Sigmoid colon (tissue), 6 donors: ENCODE measurements at regions not wholly inside any gene's neighbourhood (a gene's known extent, or its start where the extent isn't known, plus 50 kb on each side); places are given as distances from the start of the nearest gene placed in this dataset.

ENCODE experiments used
- DNase-seq: peaks from one replicate; pipeline ENCODE4 v3.0.0-alpha.2; 2019
- H3K27ac ChIP-seq, 4 donors: fragments of 200-600 bp; sonication (generic); one replicate each; pipeline ENCODE4 v1.5.1; 2016 to 2019; ENCODE audit warnings: mild to moderate bottlenecking in 1 of 4
- H3K27me3 ChIP-seq, 3 donors: fragments of 200-600 bp; sonication (generic); one replicate each; pipeline ENCODE4 v1.5.1; 2019; ENCODE audit warnings: mild to moderate bottlenecking in 1 of 3
- H3K36me3 ChIP-seq, 4 donors: fragments of 200-600 bp; sonication (generic); one replicate each; pipeline ENCODE4 v1.5.1; 2016 to 2019
- H3K4me1 ChIP-seq, 4 donors: fragments of 200-600 bp; sonication (generic); one replicate each; pipeline ENCODE4 v1.5.1; 2017 to 2019
- H3K4me3 ChIP-seq, 4 donors: fragments of 200-600 bp; sonication (generic); one replicate each; pipeline ENCODE4 v1.5.1; 2017 to 2019; ENCODE audit warnings: mild to moderate bottlenecking in 2 of 4, moderate library complexity in 1 of 4
- H3K9me3 ChIP-seq, 4 donors: fragments of 200-600 bp in 3 of 4; sonication (generic) in 3 of 4; one replicate each; pipeline versions ENCODE4 v1.5.1 to v1.6.1; 2013 to 2019
- EP300 ChIP-seq, 4 donors: sonication (generic); formaldehyde crosslinking; IDR thresholded peaks; one replicate each; pipeline ENCODE4 v1.6.1; 2017; ENCODE audit warnings: antibody characterized with exemption in 4 of 4
- POLR2A ChIP-seq, 2 donors: fragments of 450-650 bp; IDR thresholded peaks; one replicate each; pipeline ENCODE4 v1.6.1; 2016; ENCODE audit warnings: antibody characterized with exemption in 2 of 2, mild to moderate bottlenecking in 2 of 2, moderate library complexity in 2 of 2
- POLR2AphosphoS5 ChIP-seq, 4 donors: sonication (generic); formaldehyde crosslinking; IDR thresholded peaks; one replicate each; pipeline ENCODE4 v1.6.1; 2017; ENCODE audit warnings: antibody characterized with exemption in 4 of 4
- WGBS, 2 donors: extraction: QIAGEN DNeasy Blood & Tissue Kit; methylation state at CpG; one replicate each; pipeline ENCODE4 v1.1.7; 2013; 5-methylcytosine and 5-hydroxymethylcytosine counted together
- intact Hi-C: fragments of 100-400 bp; cut with DNase I; formaldehyde crosslinking; loops from one replicate; pipeline ENCODE4 v1.15.1; 2023
- TF ChIP-seq, protein P1 (sequence below), 4 experiments: fragments of 450-650 bp in 3 of 4; fragments of 200-600 bp in 1 of 4; IDR thresholded peaks; one replicate each; pipeline ENCODE4 v1.5.1; 2016 to 2019; ENCODE audit warnings: antibody characterized with exemption in 4 of 4, mild to moderate bottlenecking in 3 of 4, moderate library complexity in 2 of 4
- donor health status: healthy with polysubstance abuse.
- donor health status: healthy.

GRCh38 chr18:67951137-67951536 lies 434.6 kb upstream of the DSEL start:
- DNase-seq = no peak
- Histone ChIP-seq H3K4me1 (no peaks in the 10 kb centered on the region), H3K9me3 (no peaks in the 10 kb centered on the region), H3K27ac (no peak overlapping the region), H3K27me3 (no peaks in the 10 kb centered on the region), H3K4me3 (no peak overlapping the region), H3K36me3 (no peaks in the 10 kb centered on the region)
- 80 to 88% methylated on average over 7 of the region's 7 CpGs for WGBS, 2 donors
- intact Hi-C loops = no loop called here
- no peak for TF ChIP-seq POLR2A (IDR thresholded peaks at IDR 0.05)
- TF ChIP-seq, protein P1, sequence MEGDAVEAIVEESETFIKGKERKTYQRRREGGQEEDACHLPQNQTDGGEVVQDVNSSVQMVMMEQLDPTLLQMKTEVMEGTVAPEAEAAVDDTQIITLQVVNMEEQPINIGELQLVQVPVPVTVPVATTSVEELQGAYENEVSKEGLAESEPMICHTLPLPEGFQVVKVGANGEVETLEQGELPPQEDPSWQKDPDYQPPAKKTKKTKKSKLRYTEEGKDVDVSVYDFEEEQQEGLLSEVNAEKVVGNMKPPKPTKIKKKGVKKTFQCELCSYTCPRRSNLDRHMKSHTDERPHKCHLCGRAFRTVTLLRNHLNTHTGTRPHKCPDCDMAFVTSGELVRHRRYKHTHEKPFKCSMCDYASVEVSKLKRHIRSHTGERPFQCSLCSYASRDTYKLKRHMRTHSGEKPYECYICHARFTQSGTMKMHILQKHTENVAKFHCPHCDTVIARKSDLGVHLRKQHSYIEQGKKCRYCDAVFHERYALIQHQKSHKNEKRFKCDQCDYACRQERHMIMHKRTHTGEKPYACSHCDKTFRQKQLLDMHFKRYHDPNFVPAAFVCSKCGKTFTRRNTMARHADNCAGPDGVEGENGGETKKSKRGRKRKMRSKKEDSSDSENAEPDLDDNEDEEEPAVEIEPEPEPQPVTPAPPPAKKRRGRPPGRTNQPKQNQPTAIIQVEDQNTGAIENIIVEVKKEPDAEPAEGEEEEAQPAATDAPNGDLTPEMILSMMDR (IDR thresholded peaks at IDR 0.05) = no peak
- TF ChIP-seq POLR2AphosphoS5 (IDR thresholded peaks at IDR 0.05) = no peak
- no peak for TF ChIP-seq EP300 (IDR thresholded peaks at IDR 0.05)

GRCh38 chr18:67938660-67939059 lies 422.1 kb upstream of the DSEL start:
- Histone ChIP-seq H3K4me1 (no peaks in the 10 kb centered on the region), H3K27ac (no peak overlapping the region), H3K9me3 (no peaks in the 10 kb centered on the region), H3K27me3 (no peaks in the 10 kb centered on the region), H3K4me3 (no peak overlapping the region), H3K36me3 (no peaks in the 10 kb centered on the region)
- WGBS, 2 donors = 64 to 70% methylated on average over 3 of the region's 3 CpGs
- no peak for DNase-seq
- TF ChIP-seq EP300 (IDR thresholded peaks at IDR 0.05) (no peak), POLR2A (IDR thresholded peaks at IDR 0.05) (no peak), POLR2AphosphoS5 (IDR thresholded peaks at IDR 0.05) (no peak)
- TF ChIP-seq, protein P1 (IDR thresholded peaks at IDR 0.05) = no peak
- intact Hi-C loops = no loop called here

GRCh38 chr18:67935638-67936037 lies 419.1 kb upstream of the DSEL start:
- intact Hi-C loops = no loop called here
- TF ChIP-seq POLR2A (IDR thresholded peaks at IDR 0.05) (no peak), POLR2AphosphoS5 (IDR thresholded peaks at IDR 0.05) (no peak), EP300 (IDR thresholded peaks at IDR 0.05) (no peak)
- TF ChIP-seq, protein P1 (IDR thresholded peaks at IDR 0.05) = no peak
- H3K9me3 ChIP-seq = no peaks in the 10 kb centered on the region
- no peak overlapping the region for H3K27ac ChIP-seq
- no peaks in the 10 kb centered on the region for H3K36me3 ChIP-seq
- no peak for DNase-seq
- no peaks in the 10 kb centered on the region for H3K4me1 ChIP-seq
- H3K27me3 ChIP-seq = no peaks in the 10 kb centered on the region
- H3K4me3 ChIP-seq = no peak overlapping the region
- 78 to 86% methylated on average over 3 of the region's 3 CpGs for WGBS, 2 donors

DNA sequence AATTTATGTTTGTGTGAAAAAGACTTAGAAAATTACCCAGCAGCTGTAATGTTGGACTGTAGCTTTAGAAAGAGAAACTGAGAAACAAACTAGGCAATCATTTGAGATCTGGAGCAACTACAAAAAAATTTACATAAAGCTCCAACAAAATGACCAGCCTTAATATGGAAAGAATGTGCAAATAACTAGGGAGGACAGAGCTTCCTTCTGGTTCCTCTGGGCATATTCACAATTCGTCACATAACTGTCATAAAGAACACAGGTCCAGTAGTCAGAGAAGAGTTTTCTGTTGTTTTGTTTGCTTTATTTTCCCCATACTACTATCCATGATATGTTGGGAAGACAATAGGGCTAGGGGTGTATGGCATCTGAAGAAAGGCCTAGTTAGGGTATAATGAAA lies 416.8 kb upstream of the DSEL start:
- H3K27ac ChIP-seq = no peak overlapping the region
- no peak overlapping the region for H3K4me3 ChIP-seq
- no peaks in the 10 kb centered on the region for H3K36me3 ChIP-seq
- H3K4me1 ChIP-seq = no peaks in the 10 kb centered on the region
- no peaks in the 10 kb centered on the region for H3K27me3 ChIP-seq
- no peak for TF ChIP-seq POLR2A (IDR thresholded peaks at IDR 0.05)
- TF ChIP-seq, protein P1 (IDR thresholded peaks at IDR 0.05) = no peak
- intact Hi-C loops = no loop called here
- 61 to 74% methylated on average over 1 of the region's 1 CpG for WGBS, 2 donors
- no peak for DNase-seq
- H3K9me3 ChIP-seq = no peaks in the 10 kb centered on the region

DNA sequence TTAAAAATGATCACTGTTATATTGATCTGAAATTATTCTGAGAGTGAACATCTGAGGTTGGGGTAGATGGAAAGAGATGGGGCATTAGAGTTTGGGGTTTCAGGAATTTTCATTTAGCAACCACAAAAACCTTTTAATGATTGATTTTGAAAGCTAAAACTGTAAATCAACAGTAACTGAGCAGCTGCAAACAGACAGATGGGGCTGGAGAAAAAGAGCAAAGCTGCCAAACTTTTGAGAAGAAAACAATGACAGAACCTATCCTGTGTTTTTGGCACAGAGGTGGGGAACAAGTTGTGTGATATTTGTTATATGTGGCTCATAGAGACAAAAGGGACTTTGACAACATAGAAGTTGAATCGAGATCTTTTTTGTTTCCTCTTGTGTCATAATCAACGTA lies 415.8 kb upstream of the DSEL start:
- Histone ChIP-seq H3K27me3 (no peaks in the 10 kb centered on the region), H3K27ac (no peak overlapping the region), H3K9me3 (no peaks in the 10 kb centered on the region), H3K4me3 (no peak overlapping the region), H3K36me3 (no peaks in the 10 kb centered on the region), H3K4me1 (no peaks in the 10 kb centered on the region)
- intact Hi-C loops = no loop called here
- 7 to 32% methylated on average over 2 of the region's 2 CpGs for WGBS, 2 donors
- DNase-seq = no peak
- TF ChIP-seq, protein P1 (IDR thresholded peaks at IDR 0.05) = no peak
- TF ChIP-seq POLR2A (IDR thresholded peaks at IDR 0.05) (no peak), EP300 (IDR thresholded peaks at IDR 0.05) (no peak), POLR2AphosphoS5 (IDR thresholded peaks at IDR 0.05) (no peak)
